ENCODE measurements at regions not wholly inside any gene's neighbourhood (a gene's known extent, or its start where the extent isn't known, plus 50 kb on each side); places are given as distances from the start of the nearest gene placed in this dataset.

DNA sequence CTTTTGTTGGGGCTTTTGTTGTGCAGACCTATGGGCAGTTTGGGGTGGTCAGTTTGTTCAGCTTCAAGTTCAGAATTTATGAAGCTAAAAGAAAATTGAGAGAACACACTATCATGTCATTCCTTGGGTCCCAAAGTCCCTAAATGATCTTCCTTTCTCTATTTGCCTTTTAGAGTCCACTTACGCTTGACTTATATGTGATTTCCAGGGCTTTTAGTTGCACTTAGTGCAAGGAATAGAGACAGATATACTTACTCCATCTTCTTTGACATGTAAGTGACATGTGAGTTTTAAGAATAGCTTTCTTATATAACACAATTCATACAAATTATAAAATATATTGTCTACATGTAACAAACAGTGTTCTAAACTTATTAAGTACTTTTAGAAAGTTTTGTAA, 660.1 kb upstream of the SLITRK1 start:
- no peaks in the 10 kb centered on the region for H3K36me3 ChIP-seq
- H3K9me3 ChIP-seq, result no peaks in the 10 kb centered on the region
- TF ChIP-seq POLR2AphosphoS5 (IDR thresholded peaks at IDR 0.05) (no peak), POLR2A (IDR thresholded peaks at IDR 0.05) (no peak)
- TF ChIP-seq, protein P1, sequence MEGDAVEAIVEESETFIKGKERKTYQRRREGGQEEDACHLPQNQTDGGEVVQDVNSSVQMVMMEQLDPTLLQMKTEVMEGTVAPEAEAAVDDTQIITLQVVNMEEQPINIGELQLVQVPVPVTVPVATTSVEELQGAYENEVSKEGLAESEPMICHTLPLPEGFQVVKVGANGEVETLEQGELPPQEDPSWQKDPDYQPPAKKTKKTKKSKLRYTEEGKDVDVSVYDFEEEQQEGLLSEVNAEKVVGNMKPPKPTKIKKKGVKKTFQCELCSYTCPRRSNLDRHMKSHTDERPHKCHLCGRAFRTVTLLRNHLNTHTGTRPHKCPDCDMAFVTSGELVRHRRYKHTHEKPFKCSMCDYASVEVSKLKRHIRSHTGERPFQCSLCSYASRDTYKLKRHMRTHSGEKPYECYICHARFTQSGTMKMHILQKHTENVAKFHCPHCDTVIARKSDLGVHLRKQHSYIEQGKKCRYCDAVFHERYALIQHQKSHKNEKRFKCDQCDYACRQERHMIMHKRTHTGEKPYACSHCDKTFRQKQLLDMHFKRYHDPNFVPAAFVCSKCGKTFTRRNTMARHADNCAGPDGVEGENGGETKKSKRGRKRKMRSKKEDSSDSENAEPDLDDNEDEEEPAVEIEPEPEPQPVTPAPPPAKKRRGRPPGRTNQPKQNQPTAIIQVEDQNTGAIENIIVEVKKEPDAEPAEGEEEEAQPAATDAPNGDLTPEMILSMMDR (IDR thresholded peaks at IDR 0.05), result no peak
- no peak overlapping the region for H3K27ac ChIP-seq
- no peak overlapping the region for H3K4me3 ChIP-seq
- no peaks in the 10 kb centered on the region for H3K4me1 ChIP-seq
- intact Hi-C loops (cut with DNase I; ENCODE audit: low total_unique reads), result no loop called here
- no peaks in the 10 kb centered on the region for H3K27me3 ChIP-seq
- DNase-seq (ENCODE audit: low spot score in 2 of 2), result no peak

DNA sequence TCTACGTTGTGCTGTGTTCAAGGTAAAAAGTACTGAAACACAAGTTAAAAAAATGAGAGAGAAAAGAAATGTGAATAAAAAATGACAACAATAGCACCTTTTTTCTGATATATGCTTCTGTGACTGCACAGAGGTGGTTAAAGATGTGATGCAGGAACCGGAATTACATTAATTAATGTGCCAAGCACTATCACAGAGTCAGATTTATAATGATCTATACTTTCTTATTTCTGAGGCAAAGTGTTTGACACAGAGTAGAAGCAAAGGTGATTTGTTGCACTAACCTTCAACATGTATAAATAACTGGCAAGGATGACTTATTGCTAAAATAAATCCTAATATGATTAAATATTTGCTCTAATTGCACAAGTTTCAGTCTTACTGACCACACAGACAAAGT, 654.6 kb upstream of the SLITRK1 start:
- TF ChIP-seq, protein P1 (IDR thresholded peaks at IDR 0.05), result no peak
- no peak for TF ChIP-seq POLR2AphosphoS5 (IDR thresholded peaks at IDR 0.05)
- no peak for TF ChIP-seq POLR2A (IDR thresholded peaks at IDR 0.05)

DNA sequence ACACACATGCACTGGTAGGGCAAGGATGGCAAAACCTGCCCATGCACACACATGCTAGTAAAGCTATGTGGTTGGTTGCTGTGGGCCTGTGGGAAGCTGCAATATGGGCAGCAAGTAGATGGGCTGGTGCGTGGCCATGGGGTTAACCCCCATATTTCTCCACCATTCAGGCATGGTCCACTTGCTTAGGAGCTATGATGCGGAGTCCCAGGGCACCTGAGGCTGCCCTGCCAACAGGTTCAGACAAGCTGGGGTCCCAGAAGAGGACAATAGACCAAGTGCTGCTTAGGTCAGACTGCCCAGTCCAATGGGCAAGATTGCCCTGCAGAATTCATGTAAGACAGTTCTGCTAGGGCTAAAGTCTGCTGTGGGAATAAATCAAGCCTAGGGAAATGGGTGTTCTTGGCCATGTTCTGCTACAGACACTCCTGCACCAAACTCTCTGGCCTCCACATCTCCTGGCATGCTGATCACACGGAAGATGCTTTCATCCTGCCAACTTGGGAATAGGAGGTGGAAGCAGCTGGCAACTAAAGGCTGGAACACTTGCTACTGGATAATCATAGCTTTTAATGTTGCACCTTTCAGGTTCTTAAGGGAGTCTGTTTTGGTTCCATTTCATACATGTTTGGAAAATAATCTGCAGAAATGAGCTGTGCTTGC, 646.3 kb upstream of the SLITRK1 start:
- no peak for DNase-seq (ENCODE audit: low spot score in 2 of 2)

More for the DNA sequence above, 654.6 kb upstream of the SLITRK1 start:
- no peaks in the 10 kb centered on the region for H3K36me3 ChIP-seq
- no peaks in the 10 kb centered on the region for H3K4me1 ChIP-seq
- H3K27ac ChIP-seq, result no peak overlapping the region
- no peaks in the 10 kb centered on the region for H3K27me3 ChIP-seq
- no peak overlapping the region for H3K4me3 ChIP-seq
- intact Hi-C loops (cut with DNase I; ENCODE audit: low total_unique reads), result no loop called here
- no peak for DNase-seq (ENCODE audit: low spot score in 2 of 2)
- H3K9me3 ChIP-seq, result no peaks in the 10 kb centered on the region

DNA sequence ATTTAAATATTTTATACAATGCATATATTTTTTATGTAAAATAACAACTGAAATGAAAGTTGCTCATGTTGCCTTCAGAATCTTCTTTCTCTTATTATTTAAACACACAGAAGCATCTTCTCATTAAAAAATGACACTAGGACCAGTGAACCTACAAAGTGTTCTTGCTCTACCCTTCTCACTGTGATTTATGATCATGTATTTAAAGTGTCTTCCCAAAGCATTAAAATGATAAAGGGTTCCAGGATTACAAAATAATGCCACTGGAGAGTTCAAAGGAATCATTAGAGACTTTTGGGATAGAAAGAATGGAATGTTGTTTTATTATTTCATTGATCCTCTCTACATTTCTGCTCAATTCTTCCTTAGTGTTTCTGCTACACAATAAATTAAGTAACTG, 643.6 kb upstream of the SLITRK1 start:
- intact Hi-C loops (cut with DNase I; ENCODE audit: low total_unique reads), result no loop called here
- no peaks in the 10 kb centered on the region for H3K27me3 ChIP-seq
- no peak for DNase-seq (ENCODE audit: low spot score in 2 of 2)
- no peaks in the 10 kb centered on the region for H3K9me3 ChIP-seq
- no peak overlapping the region for H3K27ac ChIP-seq
- no peaks in the 10 kb centered on the region for H3K36me3 ChIP-seq
- no peak overlapping the region for H3K4me3 ChIP-seq
- H3K4me1 ChIP-seq, result no peaks in the 10 kb centered on the region
- TF ChIP-seq POLR2A (IDR thresholded peaks at IDR 0.05) (no peak), POLR2AphosphoS5 (IDR thresholded peaks at IDR 0.05) (no peak)
- TF ChIP-seq, protein P1 (IDR thresholded peaks at IDR 0.05), result no peak

More for the DNA sequence above, 646.3 kb upstream of the SLITRK1 start:
- Histone ChIP-seq H3K36me3 (no peaks in the 10 kb centered on the region), H3K4me1 (no peaks in the 10 kb centered on the region), H3K27me3 (no peaks in the 10 kb centered on the region), H3K27ac (no peak overlapping the region), H3K9me3 (no peaks in the 10 kb centered on the region), H3K4me3 (no peak overlapping the region)
- TF ChIP-seq POLR2A (IDR thresholded peaks at IDR 0.05), result no peak
- TF ChIP-seq, protein P1 (IDR thresholded peaks at IDR 0.05), result no peak
- no peak for TF ChIP-seq POLR2AphosphoS5 (IDR thresholded peaks at IDR 0.05)
- intact Hi-C loops (cut with DNase I; ENCODE audit: low total_unique reads), result no loop called here

DNA sequence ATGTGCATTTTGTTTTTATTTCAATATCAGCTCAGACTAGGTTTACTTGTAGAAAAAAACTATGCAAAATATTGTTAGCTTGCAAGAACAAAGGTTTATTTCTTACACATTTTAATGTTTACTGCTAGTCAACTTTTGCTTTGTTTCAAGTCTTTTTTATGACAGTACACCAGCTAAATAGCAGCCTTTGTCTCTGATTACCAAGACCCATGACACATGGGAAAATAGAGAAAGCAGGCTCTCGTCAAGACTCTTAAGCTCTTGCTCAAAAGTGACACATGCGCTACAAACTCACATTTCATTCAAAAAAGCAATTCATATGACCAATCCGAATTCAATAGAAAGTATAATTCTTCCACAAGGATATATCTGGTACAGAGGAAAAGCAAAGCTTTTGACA, 642.3 kb upstream of the SLITRK1 start:
- TF ChIP-seq POLR2AphosphoS5 (IDR thresholded peaks at IDR 0.05) (no peak), POLR2A (IDR thresholded peaks at IDR 0.05) (no peak)
- TF ChIP-seq, protein P1 (IDR thresholded peaks at IDR 0.05), result no peak
- Histone ChIP-seq H3K9me3 (no peaks in the 10 kb centered on the region), H3K27me3 (no peaks in the 10 kb centered on the region), H3K4me3 (no peak overlapping the region), H3K4me1 (no peaks in the 10 kb centered on the region), H3K36me3 (no peaks in the 10 kb centered on the region), H3K27ac (no peak overlapping the region)
- intact Hi-C loops (cut with DNase I; ENCODE audit: low total_unique reads), result no loop called here
- no peak for DNase-seq (ENCODE audit: low spot score in 2 of 2)

Measured in breast epithelium (tissue), 4 donors.